Ishikawa (cell line): ENCODE measurements at regions not wholly inside any gene's neighbourhood (a gene's known extent, or its start where the extent isn't known, plus 50 kb on each side); places are given as distances from the start of the nearest gene placed in this dataset.

Experiments
- CEBPB ChIP-seq: IDR thresholded peaks from 2 replicates; pipeline ENCODE4 v1.6.1; 2012
- CREB1 ChIP-seq: IDR thresholded peaks from 2 replicates; pipeline ENCODE4 v1.6.1; 2012; ENCODE audit warnings: low read depth
- EGR1 ChIP-seq: IDR thresholded peaks from 2 replicates; pipeline ENCODE4 v1.6.1; 2012
- EP300 ChIP-seq: IDR thresholded peaks from 2 replicates; pipeline ENCODE4 v1.6.1; 2012; ENCODE audit warnings: borderline replicate concordance
- FOXM1 ChIP-seq: IDR thresholded peaks from 2 replicates; pipeline ENCODE4 v1.6.1; 2012; ENCODE audit warnings: low read depth, borderline replicate concordance
- NFIC ChIP-seq: IDR thresholded peaks from 2 replicates; pipeline ENCODE4 v1.6.1; 2012
- RAD21 ChIP-seq: IDR thresholded peaks from 2 replicates; pipeline ENCODE4 v1.6.1; 2012; ENCODE audit warnings: low read depth
- TAF1 ChIP-seq: IDR thresholded peaks from 2 replicates; pipeline ENCODE4 v1.6.1; 2012; ENCODE audit warnings: low read depth, mild to moderate bottlenecking
- TCF12 ChIP-seq: IDR thresholded peaks from 2 replicates; pipeline ENCODE4 v1.6.1; 2012; ENCODE audit warnings: low read depth
- TEAD4 ChIP-seq: IDR thresholded peaks from 2 replicates; pipeline ENCODE4 v1.6.1; 2012
- USF1 ChIP-seq: IDR thresholded peaks from 2 replicates; pipeline ENCODE4 v1.6.1; 2012
- YY1 ChIP-seq: IDR thresholded peaks from 2 replicates; pipeline ENCODE4 v1.6.1; 2012; ENCODE audit warnings: low read depth
- ZBTB7A ChIP-seq: IDR thresholded peaks from 2 replicates; pipeline ENCODE4 v1.6.1; 2012; ENCODE audit warnings: low read depth
- TF ChIP-seq, protein P1 (sequence below): IDR thresholded peaks from 2 replicates; pipeline ENCODE4 v1.6.1; 2012; ENCODE audit warnings: low read depth, mild to moderate bottlenecking
- TF ChIP-seq, protein P2 (sequence below): IDR thresholded peaks from 2 replicates; pipeline ENCODE4 v1.6.1; 2012

GRCh38 chr10:42732266-42732665 lies 50.3 kb upstream of the BMS1 start:
- TF ChIP-seq CEBPB (no peak), YY1 (no peak), CREB1 (no peak), NFIC (no peak), FOXM1 (no peak), RAD21 (no peak), TEAD4 (no peak), USF1 (no peak), TCF12 (no peak), TAF1 (no peak), EP300 (no peak), EGR1 (no peak), ZBTB7A (no peak)
- TF ChIP-seq, protein P1, sequence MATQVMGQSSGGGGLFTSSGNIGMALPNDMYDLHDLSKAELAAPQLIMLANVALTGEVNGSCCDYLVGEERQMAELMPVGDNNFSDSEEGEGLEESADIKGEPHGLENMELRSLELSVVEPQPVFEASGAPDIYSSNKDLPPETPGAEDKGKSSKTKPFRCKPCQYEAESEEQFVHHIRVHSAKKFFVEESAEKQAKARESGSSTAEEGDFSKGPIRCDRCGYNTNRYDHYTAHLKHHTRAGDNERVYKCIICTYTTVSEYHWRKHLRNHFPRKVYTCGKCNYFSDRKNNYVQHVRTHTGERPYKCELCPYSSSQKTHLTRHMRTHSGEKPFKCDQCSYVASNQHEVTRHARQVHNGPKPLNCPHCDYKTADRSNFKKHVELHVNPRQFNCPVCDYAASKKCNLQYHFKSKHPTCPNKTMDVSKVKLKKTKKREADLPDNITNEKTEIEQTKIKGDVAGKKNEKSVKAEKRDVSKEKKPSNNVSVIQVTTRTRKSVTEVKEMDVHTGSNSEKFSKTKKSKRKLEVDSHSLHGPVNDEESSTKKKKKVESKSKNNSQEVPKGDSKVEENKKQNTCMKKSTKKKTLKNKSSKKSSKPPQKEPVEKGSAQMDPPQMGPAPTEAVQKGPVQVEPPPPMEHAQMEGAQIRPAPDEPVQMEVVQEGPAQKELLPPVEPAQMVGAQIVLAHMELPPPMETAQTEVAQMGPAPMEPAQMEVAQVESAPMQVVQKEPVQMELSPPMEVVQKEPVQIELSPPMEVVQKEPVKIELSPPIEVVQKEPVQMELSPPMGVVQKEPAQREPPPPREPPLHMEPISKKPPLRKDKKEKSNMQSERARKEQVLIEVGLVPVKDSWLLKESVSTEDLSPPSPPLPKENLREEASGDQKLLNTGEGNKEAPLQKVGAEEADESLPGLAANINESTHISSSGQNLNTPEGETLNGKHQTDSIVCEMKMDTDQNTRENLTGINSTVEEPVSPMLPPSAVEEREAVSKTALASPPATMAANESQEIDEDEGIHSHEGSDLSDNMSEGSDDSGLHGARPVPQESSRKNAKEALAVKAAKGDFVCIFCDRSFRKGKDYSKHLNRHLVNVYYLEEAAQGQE = no peak
- TF ChIP-seq, protein P2, sequence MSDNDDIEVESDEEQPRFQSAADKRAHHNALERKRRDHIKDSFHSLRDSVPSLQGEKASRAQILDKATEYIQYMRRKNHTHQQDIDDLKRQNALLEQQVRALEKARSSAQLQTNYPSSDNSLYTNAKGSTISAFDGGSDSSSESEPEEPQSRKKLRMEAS = no peak
